ENCODE measurements at regions not wholly inside any gene's neighbourhood (a gene's known extent, or its start where the extent isn't known, plus 50 kb on each side); places are given as distances from the start of the nearest gene placed in this dataset.

GRCh38 chr13:72072261-72072660 lies 205.3 kb upstream of the DACH1 start:
- DNase-seq: no peak

DNA sequence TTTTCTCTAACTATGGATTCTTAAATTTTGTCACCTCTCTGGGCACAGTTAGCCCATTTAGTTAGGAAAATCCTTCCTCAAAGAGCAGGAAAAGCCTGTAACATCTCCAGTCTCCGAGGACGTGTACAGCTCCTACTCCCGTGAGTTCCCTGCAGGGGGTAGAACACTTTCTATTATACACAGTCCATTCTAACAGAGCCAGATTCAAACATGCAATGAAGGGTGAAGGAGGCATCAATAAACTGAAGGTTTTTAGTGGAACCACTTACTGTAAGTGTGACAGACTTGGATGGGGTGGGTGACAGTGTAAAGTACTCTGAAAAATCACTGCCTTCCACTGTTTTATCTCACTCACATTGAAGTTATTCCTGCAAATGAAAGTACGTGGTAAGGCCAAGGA lies 204.7 kb upstream of the DACH1 start:
- DNase-seq: no peak

DNA sequence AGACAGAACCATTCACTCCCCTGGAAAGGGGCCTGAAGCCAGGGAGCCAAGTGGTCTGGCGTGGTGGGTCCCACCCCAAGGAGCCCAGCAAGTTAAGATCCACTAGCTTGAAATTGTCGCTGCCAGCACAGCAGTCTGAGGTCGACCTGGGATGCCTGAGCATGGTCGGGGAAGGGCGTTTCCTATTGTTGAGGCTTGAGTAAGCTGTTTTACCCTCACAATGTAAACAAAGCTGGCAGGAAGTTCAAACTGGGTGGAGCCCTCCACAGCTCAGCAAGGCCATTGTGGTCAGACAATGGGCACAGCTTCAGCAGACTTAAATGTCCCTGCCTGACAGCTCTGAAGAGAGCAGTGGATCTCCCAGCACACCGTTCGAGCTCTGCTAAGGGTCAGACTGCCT lies 195.6 kb upstream of the DACH1 start:
- no peak for DNase-seq

DNA sequence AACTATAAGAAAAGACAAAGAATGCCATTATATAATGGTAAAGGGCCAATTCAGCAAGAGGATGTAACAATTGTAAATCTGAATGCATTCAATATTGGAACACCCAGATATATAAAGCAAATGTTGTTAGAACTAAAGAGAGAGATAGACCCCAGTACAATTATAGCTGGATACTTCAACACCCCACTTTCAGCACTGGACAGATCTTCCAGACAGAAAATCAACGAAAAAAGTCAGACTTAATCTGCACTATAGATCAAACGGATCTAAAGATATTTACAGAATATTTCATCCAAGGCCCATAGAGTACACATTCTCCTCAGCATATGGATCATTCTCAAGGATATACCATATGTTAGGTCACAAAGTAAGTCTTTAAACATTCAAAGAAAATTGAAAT lies 194.6 kb upstream of the DACH1 start:
- DNase-seq: no peak

GRCh38 chr13:72050251-72050650 lies 183.2 kb upstream of the DACH1 start:
- no peak for DNase-seq

GRCh38 chr13:72043366-72043765 lies 176.4 kb upstream of the DACH1 start:
- no peak for DNase-seq

- no peak for DNase-seq
These were observed 174.2 kb upstream of the DACH1 start for GRCh38 chr13:72041165-72041564.

- no peak for DNase-seq
These were observed 172.1 kb upstream of the DACH1 start for GRCh38 chr13:72039126-72039525.

DNA sequence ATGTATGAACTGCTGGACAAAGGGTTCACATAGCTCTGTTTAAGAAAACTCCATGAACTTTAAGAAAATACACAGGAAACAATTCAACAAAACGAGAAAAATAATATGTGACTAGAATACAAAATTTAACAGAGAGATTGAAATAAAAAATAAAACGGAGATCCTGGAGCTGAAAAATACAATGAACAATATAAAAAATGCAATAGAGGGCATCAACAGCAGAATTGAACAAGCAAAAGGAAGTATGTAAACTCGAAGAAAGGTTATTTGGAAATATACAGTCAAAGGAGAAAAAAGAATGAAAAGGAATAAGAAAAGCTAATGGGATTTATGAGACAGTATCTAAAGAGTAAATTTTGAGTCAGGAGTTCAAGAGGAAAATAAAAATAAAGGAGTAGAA lies 163.0 kb upstream of the DACH1 start:
- DNase-seq: no peak

- DNase-seq: no peak
These were observed 158.8 kb upstream of the DACH1 start for GRCh38 chr13:72025836-72026235.

- DNase-seq: no peak
These were observed 156.9 kb upstream of the DACH1 start for GRCh38 chr13:72023895-72024294.

DNA sequence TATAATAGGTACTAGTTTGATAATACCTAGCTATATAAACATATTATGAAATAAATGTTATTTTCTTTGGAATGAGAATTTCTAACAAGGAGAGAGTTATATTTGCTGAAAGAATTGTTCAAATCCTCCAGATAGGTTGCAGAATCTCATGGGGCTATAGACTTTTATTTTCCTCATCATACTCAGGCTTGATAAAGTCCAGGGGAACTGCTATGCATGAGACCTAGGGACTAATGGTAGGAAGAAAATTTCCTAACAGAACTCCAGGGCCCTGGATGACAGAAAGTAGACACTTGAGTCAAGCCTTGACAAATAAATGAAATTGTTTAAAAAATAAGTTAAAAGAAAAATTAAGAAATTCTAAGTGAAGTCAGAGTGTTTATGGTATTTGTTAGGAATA lies 138.5 kb upstream of the DACH1 start:
- no peak for DNase-seq

GRCh38 chr13:72004784-72005374 lies 137.9 kb upstream of the DACH1 start:
- no peak for DNase-seq

DNA sequence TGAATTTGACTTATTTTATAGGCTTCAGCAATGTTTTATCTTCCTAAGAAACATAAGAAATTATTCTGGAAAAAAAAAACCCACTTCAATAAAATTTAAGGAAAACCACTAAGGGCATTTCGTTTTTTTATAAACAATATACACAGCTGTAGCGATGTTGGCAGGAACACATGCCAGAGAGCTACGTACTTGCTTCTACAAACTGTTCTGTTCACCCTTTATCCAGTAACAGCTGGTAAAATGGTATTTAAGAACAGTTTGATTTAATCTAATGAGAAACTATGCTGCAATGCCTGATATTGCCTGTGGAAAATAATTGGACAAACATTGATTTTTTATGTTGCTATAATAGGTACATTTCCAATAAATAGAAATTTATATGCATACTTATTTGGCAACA lies 137.2 kb upstream of the DACH1 start:
- no peak for DNase-seq

DNA sequence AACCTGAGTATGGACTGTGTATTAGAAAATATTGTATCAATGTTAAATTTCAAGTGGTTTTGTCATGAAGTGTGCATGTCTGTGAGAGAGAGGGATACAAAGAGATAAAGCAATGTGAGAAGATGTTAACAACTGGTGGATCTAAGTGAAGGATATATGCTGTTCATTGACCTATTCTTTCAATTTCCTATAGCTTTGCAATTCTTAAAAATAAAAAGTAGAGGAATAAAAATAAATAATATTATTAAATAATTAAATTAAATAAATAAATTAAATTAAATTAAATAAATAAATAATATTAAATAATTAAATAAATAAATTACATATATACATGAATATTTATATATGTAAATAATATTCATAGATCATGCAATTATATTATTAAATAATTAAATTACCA lies 131.2 kb upstream of the DACH1 start:
- no peak for DNase-seq

GRCh38 chr13:71979616-71980015 lies 112.6 kb upstream of the DACH1 start:
- peak; percentile 36 for DNase-seq

- no peak for DNase-seq
These were observed 110.0 kb upstream of the DACH1 start for GRCh38 chr13:71977028-71977427.

DNA sequence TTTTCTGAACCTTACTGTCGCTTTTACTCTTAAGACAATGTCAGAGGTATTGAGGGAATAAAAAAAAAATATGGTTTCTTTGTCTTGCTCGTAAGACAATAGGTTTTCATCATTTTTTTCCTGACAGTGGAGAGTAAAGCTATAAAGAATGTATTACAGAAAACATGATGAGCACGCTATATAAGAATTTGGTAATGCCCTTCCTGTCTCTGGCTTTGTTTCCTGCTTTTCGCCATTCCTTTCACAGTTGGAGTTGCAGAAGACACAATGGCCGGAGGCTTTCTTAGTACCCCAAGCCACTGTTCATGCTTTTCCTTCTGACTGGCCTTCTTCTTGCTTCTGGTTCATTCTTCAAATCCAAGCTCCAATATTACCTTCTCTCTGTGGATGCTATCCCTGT lies 101.0 kb upstream of the DACH1 start:
- no peak for DNase-seq

DNA sequence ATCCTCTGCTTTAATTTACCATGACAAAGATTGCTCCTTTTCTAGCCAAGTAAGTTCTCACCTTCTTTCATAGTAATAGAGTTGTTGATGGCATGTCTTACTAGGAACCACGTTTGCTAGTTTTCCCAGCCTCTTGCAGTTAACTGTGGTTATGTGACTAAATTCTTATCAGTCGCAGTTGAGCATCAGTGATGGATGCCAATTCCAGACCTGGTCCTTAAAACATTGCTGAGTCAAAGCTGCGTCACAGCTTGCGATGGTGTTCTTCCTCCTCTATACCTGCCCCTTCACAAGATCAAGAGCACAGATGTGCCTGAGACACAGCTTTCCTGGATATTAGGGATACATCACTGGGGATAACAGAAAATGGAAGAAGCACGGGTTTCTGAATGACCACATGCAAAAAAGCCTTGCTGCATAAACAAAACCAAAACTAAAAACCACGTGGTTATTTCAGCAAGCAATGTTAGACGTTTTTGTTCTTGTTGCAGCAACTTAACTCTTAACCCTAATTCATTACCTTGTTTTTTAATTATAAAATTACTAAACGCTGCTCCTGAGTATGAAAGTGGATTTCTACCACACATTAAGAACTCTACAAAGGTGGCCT lies 97.6 kb upstream of the DACH1 start:
- DNase-seq: no peak

DNA sequence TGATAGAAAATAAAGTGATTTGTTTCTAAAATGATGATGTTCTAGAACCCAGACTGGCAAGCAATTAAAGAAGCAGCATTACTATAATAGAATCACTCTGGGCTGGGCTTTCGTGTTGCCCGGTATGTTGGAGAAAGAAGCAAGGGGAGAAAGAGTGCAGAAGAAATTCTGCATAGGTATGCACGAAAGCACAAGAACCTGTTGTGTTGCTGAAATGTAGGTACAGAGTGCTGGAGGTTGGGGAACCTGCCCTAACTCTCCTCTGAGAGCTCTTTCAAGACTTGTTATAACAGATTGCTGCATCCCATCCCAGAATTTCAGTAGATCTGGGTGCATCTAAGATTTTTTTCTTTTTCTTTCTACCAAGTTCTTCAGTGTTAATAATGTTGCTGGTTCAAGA lies 95.7 kb upstream of the DACH1 start:
- DNase-seq: no peak

- no peak for DNase-seq
These were observed 95.1 kb upstream of the DACH1 start for GRCh38 chr13:71962126-71962525.

GRCh38 chr13:71949441-71949840 lies 82.4 kb upstream of the DACH1 start:
- DNase-seq: no peak

GRCh38 chr13:71939186-71939585 lies 72.2 kb upstream of the DACH1 start:
- DNase-seq: no peak

- no peak for DNase-seq
These were observed 68.3 kb upstream of the DACH1 start for GRCh38 chr13:71935166-71935840.

DNA sequence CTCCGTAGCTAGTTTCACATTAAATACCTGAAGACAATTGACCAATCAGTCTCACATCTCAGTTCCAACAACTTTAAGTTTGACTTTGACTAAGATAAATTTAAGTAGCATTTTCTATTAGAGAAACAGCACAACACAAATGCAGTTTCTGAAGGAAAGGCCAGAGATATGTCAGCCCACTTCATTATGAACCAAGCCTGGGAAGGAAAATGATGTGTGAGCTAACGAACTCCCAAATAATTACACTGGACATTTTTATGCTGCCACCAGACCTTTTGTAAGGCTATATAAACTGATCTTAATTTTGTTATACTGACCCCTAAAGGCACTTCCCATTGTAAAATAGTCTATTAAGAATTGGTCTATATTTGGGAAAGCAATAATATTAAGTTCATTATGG lies 57.9 kb upstream of the DACH1 start:
- no peak for DNase-seq

Measured in NCI-H1092 treated with DMSO at 0.1 percent for 48 hours (cell line).